ENCODE measurements at regions not wholly inside any gene's neighbourhood (a gene's known extent, or its start where the extent isn't known, plus 50 kb on each side); places are given as distances from the start of the nearest gene placed in this dataset.

- no peak overlapping the region for H3K27ac ChIP-seq (ENCODE audit: low read length)
- H3K4me3 ChIP-seq (ENCODE audit: low read length), result no peak overlapping the region
- H3K4me2 ChIP-seq (ENCODE audit: low read length), result no peak overlapping the region
- no peak overlapping the region for H2AFZ ChIP-seq (ENCODE audit: low read depth, low read length)
- no peaks in the 10 kb centered on the region for H3K36me3 ChIP-seq (replicated peaks; ENCODE audit: low read depth, low read length)
- H3K27me3 ChIP-seq (ENCODE audit: low read depth, low read length), result no peaks in the 10 kb centered on the region
- H3K9ac ChIP-seq (ENCODE audit: low read length), result no peak overlapping the region
- TF ChIP-seq EZH2phosphoT487 (IDR thresholded peaks at IDR 0.05; ENCODE audit: low read depth), result no peak
- no peak for TF ChIP-seq CTCF (IDR thresholded peaks at IDR 0.05; ENCODE audit: low read depth, low read length)
- no peaks in the 10 kb centered on the region for H4K20me1 ChIP-seq (ENCODE audit: insufficient read depth, low read length)
- no peaks in the 10 kb centered on the region for H3K4me1 ChIP-seq (ENCODE audit: low read length)
- H3K9me3 ChIP-seq (ENCODE audit: insufficient read depth, low read length), result no peaks in the 10 kb centered on the region
- no peaks in the 10 kb centered on the region for H3K79me2 ChIP-seq (ENCODE audit: low read length)
Observed at GRCh38 chr11:127559978-127560377, 559.4 kb upstream of the KIRREL3 start.

- Histone ChIP-seq H3K79me2 (ENCODE audit: low read length) (no peaks in the 10 kb centered on the region), H3K9ac (ENCODE audit: low read length) (no peak overlapping the region)
- no peak for TF ChIP-seq CTCF (IDR thresholded peaks at IDR 0.05; ENCODE audit: low read depth, low read length)
- TF ChIP-seq EZH2phosphoT487 (IDR thresholded peaks at IDR 0.05; ENCODE audit: low read depth), result no peak
Observed at GRCh38 chr11:127552446-127552845, 551.9 kb upstream of the KIRREL3 start.

GRCh38 chr11:127531167-127531566 is 530.6 kb upstream of the KIRREL3 start:
- H2AFZ ChIP-seq (ENCODE audit: low read depth, low read length), result no peak overlapping the region
- no peaks in the 10 kb centered on the region for H3K4me1 ChIP-seq (ENCODE audit: low read length)
- no peaks in the 10 kb centered on the region for H3K79me2 ChIP-seq (ENCODE audit: low read length)
- H3K4me2 ChIP-seq (ENCODE audit: low read length), result no peak overlapping the region
- no peaks in the 10 kb centered on the region for H4K20me1 ChIP-seq (ENCODE audit: insufficient read depth, low read length)
- no peak overlapping the region for H3K27ac ChIP-seq (ENCODE audit: low read length)
- TF ChIP-seq CTCF (IDR thresholded peaks at IDR 0.05; ENCODE audit: low read depth, low read length) (no peak), EZH2phosphoT487 (IDR thresholded peaks at IDR 0.05; ENCODE audit: low read depth) (no peak)
- no peak overlapping the region for H3K4me3 ChIP-seq (ENCODE audit: low read length)
- no peak overlapping the region for H3K9ac ChIP-seq (ENCODE audit: low read length)
- no peaks in the 10 kb centered on the region for H3K9me3 ChIP-seq (ENCODE audit: insufficient read depth, low read length)
- H3K36me3 ChIP-seq (replicated peaks; ENCODE audit: low read depth, low read length), result no peaks in the 10 kb centered on the region
- H3K27me3 ChIP-seq (ENCODE audit: low read depth, low read length), result no peaks in the 10 kb centered on the region

More at GRCh38 chr11:127552446-127552845, 551.9 kb upstream of the KIRREL3 start:
- no peak overlapping the region for H3K27ac ChIP-seq (ENCODE audit: low read length)
- no peak overlapping the region for H3K4me3 ChIP-seq (ENCODE audit: low read length)
- no peak overlapping the region for H3K4me2 ChIP-seq (ENCODE audit: low read length)
- H4K20me1 ChIP-seq (ENCODE audit: insufficient read depth, low read length), result no peaks in the 10 kb centered on the region; the same call in 1 of the 2 replicates
- H3K4me1 ChIP-seq (ENCODE audit: low read length), result no peaks in the 10 kb centered on the region
- no peak overlapping the region for H2AFZ ChIP-seq (ENCODE audit: low read depth, low read length)
- H3K36me3 ChIP-seq (replicated peaks; ENCODE audit: low read depth, low read length), result no peaks in the 10 kb centered on the region
- H3K9me3 ChIP-seq (ENCODE audit: insufficient read depth, low read length), result no peaks in the 10 kb centered on the region
- H3K27me3 ChIP-seq (ENCODE audit: low read depth, low read length), result no peaks in the 10 kb centered on the region

GRCh38 chr11:127528297-127528696 is 527.7 kb upstream of the KIRREL3 start:
- no peak for TF ChIP-seq EZH2phosphoT487 (IDR thresholded peaks at IDR 0.05; ENCODE audit: low read depth)
- no peak for TF ChIP-seq CTCF (IDR thresholded peaks at IDR 0.05; ENCODE audit: low read depth, low read length)
- Histone ChIP-seq H3K4me3 (ENCODE audit: low read length) (no peak overlapping the region), H3K36me3 (replicated peaks; ENCODE audit: low read depth, low read length) (no peaks in the 10 kb centered on the region), H3K27me3 (ENCODE audit: low read depth, low read length) (no peaks in the 10 kb centered on the region), H3K4me1 (ENCODE audit: low read length) (no peaks in the 10 kb centered on the region), H3K27ac (ENCODE audit: low read length) (no peak overlapping the region), H4K20me1 (ENCODE audit: insufficient read depth, low read length) (no peaks in the 10 kb centered on the region), H3K9me3 (ENCODE audit: insufficient read depth, low read length) (no peaks in the 10 kb centered on the region), H3K9ac (ENCODE audit: low read length) (no peak overlapping the region), H3K79me2 (ENCODE audit: low read length) (no peaks in the 10 kb centered on the region), H3K4me2 (ENCODE audit: low read length) (no peak overlapping the region), H2AFZ (ENCODE audit: low read depth, low read length) (no peak overlapping the region)

Data from OCI-LY3 (cell line).